Endodermal cell (in vitro differentiated cells): ENCODE measurements at regions not wholly inside any gene's neighbourhood (a gene's known extent, or its start where the extent isn't known, plus 50 kb on each side); places are given as distances from the start of the nearest gene placed in this dataset.

Source experiments
- DNase-seq: peaks from one replicate; pipeline ENCODE4 v3.0.0-alpha.2; 2017
- H3K27ac ChIP-seq: 2 replicates; pipeline ENCODE4 v1.5.1; 2013; ENCODE audit warnings: mild to moderate bottlenecking, low read depth, low read length, moderate library complexity
- H3K27me3 ChIP-seq: 2 replicates; pipeline ENCODE4 v1.6.1; 2013; ENCODE audit warnings: mild to moderate bottlenecking, low read length, moderate library complexity; ENCODE audit not compliant: insufficient read depth, control insufficient read depth, poor library complexity, severe bottlenecking
- H3K36me3 ChIP-seq: 2 replicates; pipeline ENCODE4 v1.7.0; 2013; ENCODE audit warnings: mild to moderate bottlenecking, low read length, moderate library complexity; ENCODE audit not compliant: control insufficient read depth, insufficient read depth
- H3K4me1 ChIP-seq: one replicate; pipeline ENCODE4 v1.7.0; 2013; ENCODE audit warnings: low read length; ENCODE audit not compliant: control insufficient read depth, insufficient read depth
- H3K4me3 ChIP-seq: 2 replicates; pipeline ENCODE4 v1.5.1; 2013; ENCODE audit warnings: mild to moderate bottlenecking, low read length, moderate library complexity
- H3K9ac ChIP-seq: 2 replicates; pipeline ENCODE4 v1.6.1; 2013; ENCODE audit warnings: mild to moderate bottlenecking, low read length, moderate library complexity; ENCODE audit not compliant: poor library complexity, severe bottlenecking; ENCODE audit errors: extremely low read depth
- H3K9me3 ChIP-seq: 2 replicates; pipeline ENCODE4 v1.6.1; 2013; ENCODE audit warnings: mild to moderate bottlenecking, low read length, moderate library complexity; ENCODE audit not compliant: control insufficient read depth
- H3K27ac Mint-ChIP-seq: 2 replicates; pipeline ENCODE4 v1.8.0; 2020; ENCODE audit warnings: mixed read lengths
- H3K27me3 Mint-ChIP-seq: 2 replicates; pipeline ENCODE4 v1.8.0; 2021; ENCODE audit warnings: mild to moderate bottlenecking, mixed read lengths; ENCODE audit not compliant: insufficient read depth
- H3K36me3 Mint-ChIP-seq: 2 replicates; pipeline ENCODE4 v1.8.0; 2020; ENCODE audit warnings: low read depth, mixed read lengths
- H3K4me1 Mint-ChIP-seq: 2 replicates; pipeline ENCODE4 v1.8.0; 2020; ENCODE audit warnings: mixed read lengths
- H3K4me3 Mint-ChIP-seq: 2 replicates; pipeline ENCODE4 v1.8.0; 2020; ENCODE audit warnings: mild to moderate bottlenecking, moderate library complexity, mixed read lengths
- H3K9me3 Mint-ChIP-seq: 2 replicates; pipeline ENCODE4 v1.8.0; 2020; ENCODE audit warnings: mild to moderate bottlenecking, mixed read lengths
- CTCF ChIP-seq: fragments of 200-600 bp; sonication (generic); conservative IDR thresholded peaks from 2 replicates; pipeline ENCODE4 v1.5.0; 2021; ENCODE audit warnings: antibody characterized with exemption, mild to moderate bottlenecking
- WGBS, 2 experiments: methylation state at CpG; one replicate each; pipeline versions ENCODE4 v1.1.5 to v1.1.7; 2013; ENCODE audit warnings: missing lambda C conversion rate in 2 of 2, mixed read lengths in 1 of 2; ENCODE audit not compliant: insufficient coverage in 1 of 2, insufficient read length in 1 of 2; 5-methylcytosine and 5-hydroxymethylcytosine counted together

- WGBS, 2 experiments = 95 to 100% methylated on average over 2 of the region's 2 CpGs
- no peak overlapping the region for H3K4me3 Mint-ChIP-seq
- H3K27ac Mint-ChIP-seq = no peak overlapping the region
- H3K9ac ChIP-seq = no peak overlapping the region
- no peak overlapping the region for H3K4me3 ChIP-seq
- no peak for DNase-seq
- no peak overlapping the region for H3K27ac ChIP-seq
- H3K36me3 Mint-ChIP-seq = no peaks in the 10 kb centered on the region
- peaks cover 24% of the 10 kb centered on the region for H3K27me3 Mint-ChIP-seq
- no peaks in the 10 kb centered on the region for H3K9me3 Mint-ChIP-seq
- H3K9me3 ChIP-seq = no peaks in the 10 kb centered on the region
- no peak for TF ChIP-seq CTCF
- peaks cover 10% of the 10 kb centered on the region for H3K27me3 ChIP-seq
- peaks cover 3% of the 10 kb centered on the region for H3K4me1 Mint-ChIP-seq
- H3K4me1 ChIP-seq = no peaks in the 10 kb centered on the region
- H3K36me3 ChIP-seq = no peaks in the 10 kb centered on the region
These were observed 51.4 kb upstream of the NECTIN1 start for GRCh38 chr11:119780222-119780953.

- H3K9me3 ChIP-seq = no peaks in the 10 kb centered on the region
- no peak overlapping the region for H3K4me3 ChIP-seq
- no peaks in the 10 kb centered on the region for H3K9me3 Mint-ChIP-seq
- H3K36me3 Mint-ChIP-seq = no peaks in the 10 kb centered on the region
- WGBS, 2 experiments = 79 to 82% methylated on average over 15 to 22 of the region's 22 CpGs
- H3K9ac ChIP-seq = no peak overlapping the region
- H3K36me3 ChIP-seq = no peaks in the 10 kb centered on the region
- no peak overlapping the region for H3K27ac Mint-ChIP-seq
- peaks cover 3% of the 10 kb centered on the region for H3K4me1 Mint-ChIP-seq
- H3K4me1 ChIP-seq = no peaks in the 10 kb centered on the region
- H3K4me3 Mint-ChIP-seq = no peak overlapping the region
- H3K27me3 ChIP-seq = peaks cover 13% of the 10 kb centered on the region
- no peak for TF ChIP-seq CTCF
- H3K27ac ChIP-seq = no peak overlapping the region
- DNase-seq = no peak
- peaks cover 28% of the 10 kb centered on the region for H3K27me3 Mint-ChIP-seq
These were observed 50.4 kb upstream of the NECTIN1 start for GRCh38 chr11:119779195-119780071.
